Keratinocyte (primary cell): ENCODE measurements at regions not wholly inside any gene's neighbourhood (a gene's known extent, or its start where the extent isn't known, plus 50 kb on each side); places are given as distances from the start of the nearest gene placed in this dataset.

Source experiments
- DNase-seq: peaks from one replicate; pipeline ENCODE4 v3.0.0-alpha.2; 2011; ENCODE audit warnings: low read depth, missing footprints, low spot score
- FAIRE-seq: peaks from 2 replicates; lab custom pipeline; 2011; peaks lifted over from hg19 to GRCh38; lab: Jason Lieb, UNC
- H2AFZ ChIP-seq: 2 replicates; pipeline ENCODE4 v1.6.0; 2012; ENCODE audit warnings: low read length, control low read depth, inconsistent platforms; ENCODE audit not compliant: control insufficient read depth
- H3K27ac ChIP-seq: 2 replicates; pipeline ENCODE4 v1.5.1; 2011; ENCODE audit warnings: low read length; ENCODE audit not compliant: control insufficient read depth, insufficient read depth
- H3K27me3 ChIP-seq: 3 replicates; pipeline ENCODE4 v1.6.0; 2011; ENCODE audit warnings: low read length; ENCODE audit not compliant: control insufficient read depth, insufficient read depth; ENCODE audit errors: extremely low read depth
- H3K36me3 ChIP-seq, 2 experiments: 2 replicates in 1 of 2; 3 replicates in 1 of 2; pipeline ENCODE4 v1.5.1; 2011; ENCODE audit warnings: low read length in 2 of 2, mild to moderate bottlenecking in 1 of 2; ENCODE audit not compliant: control insufficient read depth in 2 of 2, insufficient read depth in 2 of 2; ENCODE audit errors: extremely low read depth in 1 of 2
- H3K4me1 ChIP-seq: 3 replicates; pipeline ENCODE4 v1.5.1; 2011; ENCODE audit warnings: low read length; ENCODE audit not compliant: control insufficient read depth, insufficient read depth; ENCODE audit errors: extremely low read depth
- H3K4me2 ChIP-seq: 3 replicates; pipeline ENCODE4 v1.6.0; 2011; ENCODE audit warnings: low read depth, low read length; ENCODE audit not compliant: control insufficient read depth, insufficient read depth; ENCODE audit errors: extremely low read depth
- H3K4me3 ChIP-seq, 3 experiments: fragments of 200-600 bp in 1 of 3; sonication (generic) in 1 of 3; 2 replicates in 2 of 3; 3 replicates in 1 of 3; pipeline ENCODE4 v1.5.1; 2011 to 2016; ENCODE audit warnings: low read length in 3 of 3, mild to moderate bottlenecking in 3 of 3, control low read depth in 2 of 3, inconsistent platforms in 1 of 3, low read depth in 1 of 3, mixed read lengths in 1 of 3, mixed run types in 1 of 3, moderate library complexity in 1 of 3; ENCODE audit not compliant: control insufficient read depth in 2 of 3, insufficient read depth in 2 of 3; ENCODE audit errors: extremely low read depth in 1 of 3
- H3K79me2 ChIP-seq: 2 replicates; pipeline ENCODE4 v1.6.0; 2012; ENCODE audit warnings: low read length; ENCODE audit not compliant: control insufficient read depth, insufficient read depth
- H3K9ac ChIP-seq: 3 replicates; pipeline ENCODE4 v1.6.0; 2011; ENCODE audit warnings: low read length; ENCODE audit not compliant: control insufficient read depth, insufficient read depth; ENCODE audit errors: extremely low read depth
- H3K9me1 ChIP-seq: 3 replicates; pipeline ENCODE4 v1.6.0; 2011; ENCODE audit warnings: low read length; ENCODE audit not compliant: control insufficient read depth, insufficient read depth; ENCODE audit errors: extremely low read depth
- H3K9me3 ChIP-seq: 2 replicates; pipeline ENCODE4 v1.5.1; 2012; ENCODE audit warnings: low read depth, low read length; ENCODE audit not compliant: control insufficient read depth
- H4K20me1 ChIP-seq: 3 replicates; pipeline ENCODE4 v1.6.0; 2011; ENCODE audit warnings: low read length; ENCODE audit not compliant: control insufficient read depth, insufficient read depth; ENCODE audit errors: extremely low read depth
- CTCF ChIP-seq, 3 experiments: IDR thresholded peaks in 1 of 3; conservative IDR thresholded peaks in 1 of 3; optimal IDR thresholded peaks in 1 of 3; 2 replicates in 2 of 3; 3 replicates in 1 of 3; pipeline versions ENCODE3 to v1.5.1; 2011; ENCODE audit warnings: low read length in 3 of 3, mild to moderate bottlenecking in 3 of 3, moderate library complexity in 2 of 3, control low read depth in 1 of 3, inconsistent platforms in 1 of 3; ENCODE audit not compliant: insufficient read depth in 2 of 3; ENCODE audit errors: extremely low read depth in 1 of 3
- EZH2 ChIP-seq: IDR thresholded peaks from one replicate; pipeline ENCODE4 v1.6.1; 2012; ENCODE audit warnings: inconsistent platforms, mild to moderate bottlenecking, low read length, moderate library complexity
- dilution Hi-C: fragments of 300-500 bp; cut with MboI; formaldehyde crosslinking; loops from one replicate; pipeline ENCODE4 v1.7.0; 2020; ENCODE audit warnings: low sequenced_read_pairs; ENCODE audit not compliant: extremely low pct_ligation_motif_present

- H3K36me3 ChIP-seq, result no peaks in the 10 kb centered on the region
- no peak overlapping the region for H2AFZ ChIP-seq
- H3K9me3 ChIP-seq, result no peaks in the 10 kb centered on the region
- FAIRE-seq (no peak), DNase-seq (no peak)
- no peak for TF ChIP-seq EZH2
- TF ChIP-seq CTCF (optimal IDR thresholded peaks at IDR 0.05 in 1 of 3, IDR thresholded peaks at IDR 0.05 in 1 of 3, conservative IDR thresholded peaks at IDR 0.05 in 1 of 3; ENCODE audit: extremely low read depth in 1 of 3, insufficient read depth in 2 of 3, low read length in 3 of 3), result no peak
- H3K4me3 ChIP-seq, result no peak overlapping the region
- H3K4me2 ChIP-seq, result no peak overlapping the region
- no peaks in the 10 kb centered on the region for H3K79me2 ChIP-seq
- no peaks in the 10 kb centered on the region for H3K27me3 ChIP-seq
- H3K4me1 ChIP-seq, result no peaks in the 10 kb centered on the region
- H3K9ac ChIP-seq, result no peak overlapping the region
- H3K27ac ChIP-seq, result no peak overlapping the region
- dilution Hi-C loops, result no loop called here
- H3K9me1 ChIP-seq, result no peaks in the 10 kb centered on the region
- no peaks in the 10 kb centered on the region for H4K20me1 ChIP-seq
These were observed 380.7 kb upstream of the KIRREL3 start for GRCh38 chr11:127381247-127381646.

- no peaks in the 10 kb centered on the region for H3K79me2 ChIP-seq
- no peak overlapping the region for H3K4me2 ChIP-seq
- no peak overlapping the region for H3K4me3 ChIP-seq
- H4K20me1 ChIP-seq, result no peaks in the 10 kb centered on the region
- no peaks in the 10 kb centered on the region for H3K4me1 ChIP-seq
- H3K27ac ChIP-seq, result no peak overlapping the region
- H3K36me3 ChIP-seq, result no peaks in the 10 kb centered on the region
- TF ChIP-seq EZH2 (no peak), CTCF (optimal IDR thresholded peaks at IDR 0.05 in 1 of 3, IDR thresholded peaks at IDR 0.05 in 1 of 3, conservative IDR thresholded peaks at IDR 0.05 in 1 of 3; ENCODE audit: extremely low read depth in 1 of 3, insufficient read depth in 2 of 3, low read length in 3 of 3) (no peak)
- dilution Hi-C loops, result no loop called here
- H2AFZ ChIP-seq, result no peak overlapping the region
- no peak overlapping the region for H3K9ac ChIP-seq
- no peaks in the 10 kb centered on the region for H3K9me1 ChIP-seq
- no peaks in the 10 kb centered on the region for H3K27me3 ChIP-seq
- DNase-seq (no peak), FAIRE-seq (no peak)
- H3K9me3 ChIP-seq, result no peaks in the 10 kb centered on the region
These were observed 379.1 kb upstream of the KIRREL3 start for GRCh38 chr11:127379686-127380085.
